HCT116 (cell line): ENCODE measurements at regions not wholly inside any gene's neighbourhood (a gene's known extent, or its start where the extent isn't known, plus 50 kb on each side); places are given as distances from the start of the nearest gene placed in this dataset.

Experiments
- ATAC-seq: fragments of 200-7000 bp; cut with Tn5 transposase; 2 replicates; pipeline ENCODE4 v1.9.1; 2020; ENCODE audit warnings: mild to moderate bottlenecking, moderate library complexity
- BruUV-seq: library from RNA; stranded (reverse); fragments of 400-500 nt; replicated peaks from 2 replicates; lab custom pipeline; 2021; lab: Mats Ljungman, UMichigan
- CTCF ChIA-PET: fragments of 300-600 bp; sonication (Branson Sonifier 250); formaldehyde crosslinking; loops from one replicate; lab custom pipeline; 2021; ENCODE audit warnings: antibody characterized with exemption; lab: Charles Lee
- POLR2A ChIA-PET: fragments of 300-600, 350-600 bp; sonication (Branson Sonifier 250); formaldehyde crosslinking; loops from one replicate; lab custom pipeline; 2021; ENCODE audit warnings: antibody characterized with exemption; lab: Charles Lee
- RAD21 ChIA-PET, 2 experiments: fragments of 300-600 bp; sonication (Branson Sonifier 250); formaldehyde crosslinking; loops; one replicate each; lab custom pipeline; 2023; ENCODE audit warnings: low total read pairs in 2 of 2; ENCODE audit not compliant: uncharacterized antibody in 2 of 2, unreplicated experiment in 2 of 2, low non-redundant PET in 1 of 2; lab: Charles Lee
- DNase-seq: peaks from one replicate; pipeline ENCODE4 v3.0.0-alpha.2; 2010; ENCODE audit warnings: low read depth, low spot score
- H2AFZ ChIP-seq: fragments of 200-600 bp; shearing (Covaris generic), sonication (generic); 2 replicates; pipeline ENCODE4 v1.6.1; 2017; ENCODE audit warnings: low read depth, mixed run types, mixed read lengths, antibody characterized with exemption, low read length; ENCODE audit not compliant: poor library complexity, severe bottlenecking
- H3K27ac ChIP-seq: 2 replicates; pipeline ENCODE4 v1.5.1; 2012; ENCODE audit warnings: low read depth, low read length
- H3K27me3 ChIP-seq: fragments of 200-600 bp; sonication (generic); 2 replicates; pipeline ENCODE4 v1.6.1; 2016; ENCODE audit warnings: mixed run types, low read length, mixed read lengths; ENCODE audit not compliant: insufficient read depth
- H3K36me3 ChIP-seq, 2 experiments: fragments of 200-500 bp in 1 of 2; fragments of 200-600 bp in 1 of 2; sonication (Bioruptor generic) in 1 of 2; sonication (generic) in 1 of 2; 2 replicates each; pipeline versions ENCODE4 v1.5.1 to v1.6.1; 2014 to 2016; ENCODE audit warnings: low read length in 2 of 2, inconsistent platforms in 1 of 2, mixed read lengths in 1 of 2, mixed run types in 1 of 2; ENCODE audit not compliant: insufficient read depth in 2 of 2, control insufficient read depth in 1 of 2
- H3K4me1 ChIP-seq, 2 experiments: fragments of 200-600 bp in 1 of 2; sonication (generic) in 1 of 2; 2 replicates each; pipeline versions ENCODE4 v1.5.1 to v1.6.1; 2012 to 2017; ENCODE audit warnings: low read length in 2 of 2, inconsistent platforms in 1 of 2, mild to moderate bottlenecking in 1 of 2, mixed read lengths in 1 of 2, mixed run types in 1 of 2, moderate library complexity in 1 of 2; ENCODE audit not compliant: insufficient read depth in 2 of 2, control insufficient read depth in 1 of 2
- H3K4me2 ChIP-seq: fragments of 200-600 bp; sonication (generic); 2 replicates; pipeline ENCODE4 v1.6.1; 2017; ENCODE audit warnings: mixed run types, low read length, mixed read lengths
- H3K4me3 ChIP-seq, 2 experiments: fragments of 200-600 bp in 1 of 2; sonication (generic) in 1 of 2; replicated peaks in 1 of 2; 2 replicates each; pipeline ENCODE4 v1.5.1; 2011 to 2016; ENCODE audit warnings: low read length in 2 of 2, control low read depth in 1 of 2, low read depth in 1 of 2, mild to moderate bottlenecking in 1 of 2, mixed read lengths in 1 of 2, mixed run types in 1 of 2
- H3K79me2 ChIP-seq: fragments of 200-600 bp; sonication (generic); 2 replicates; pipeline ENCODE4 v1.6.1; 2017; ENCODE audit warnings: mild to moderate bottlenecking, mixed run types, low read length, moderate library complexity, mixed read lengths; ENCODE audit not compliant: insufficient read depth
- H3K9ac ChIP-seq: fragments of 200-600 bp; sonication (generic); 2 replicates; pipeline ENCODE4 v1.6.1; 2016; ENCODE audit warnings: low read length, mixed read lengths
- H3K9me2 ChIP-seq: fragments of 200-600 bp; sonication (generic), shearing (Covaris generic); 2 replicates; pipeline ENCODE4 v1.6.1; 2017; ENCODE audit warnings: mixed run types, mild to moderate bottlenecking, moderate library complexity; ENCODE audit not compliant: insufficient read depth
- H3K9me3 ChIP-seq, 2 experiments: fragments of 200-500 bp in 1 of 2; fragments of 200-600 bp in 1 of 2; sonication (Bioruptor generic) in 1 of 2; sonication (generic) in 1 of 2; 2 replicates each; pipeline ENCODE4 v1.6.1; 2014 to 2017; ENCODE audit warnings: low read length in 2 of 2, mixed read lengths in 2 of 2, inconsistent platforms in 1 of 2, low read depth in 1 of 2, mild to moderate bottlenecking in 1 of 2, mixed run types in 1 of 2, moderate library complexity in 1 of 2; ENCODE audit not compliant: control insufficient read depth in 1 of 2, insufficient read depth in 1 of 2
- H4K20me1 ChIP-seq: fragments of 200-600 bp; sonication (generic), shearing (Covaris generic); 2 replicates; pipeline ENCODE4 v1.6.1; 2017; ENCODE audit warnings: mixed run types, mild to moderate bottlenecking, moderate library complexity; ENCODE audit not compliant: insufficient read depth
- CBX3 ChIP-seq: IDR thresholded peaks from 2 replicates; pipeline ENCODE4 v1.6.1; 2012; ENCODE audit warnings: low read depth
- CTCF ChIP-seq, 3 experiments: fragments of 200-600 bp in 1 of 3; sonication (generic) in 1 of 3; IDR thresholded peaks in 2 of 3; conservative IDR thresholded peaks in 1 of 3; 2 replicates each; pipeline ENCODE4 v1.5.1; 2012 to 2017; ENCODE audit warnings: low read depth in 2 of 3, low read length in 2 of 3, antibody characterized with exemption in 1 of 3, borderline replicate concordance in 1 of 3, control low read depth in 1 of 3, mild to moderate bottlenecking in 1 of 3, mixed read lengths in 1 of 3, mixed run types in 1 of 3, moderate library complexity in 1 of 3; ENCODE audit not compliant: insufficient read depth in 1 of 3
- EZH2 ChIP-seq: fragments of 200-600 bp; sonication (generic); IDR thresholded peaks from 2 replicates; pipeline ENCODE4 v1.6.1; 2017; ENCODE audit warnings: antibody characterized with exemption, mixed run types
- EZH2phosphoT487 ChIP-seq: fragments of 200-600 bp; IDR thresholded peaks from 2 replicates; pipeline ENCODE4 v1.6.1; 2018; ENCODE audit warnings: antibody characterized with exemption, borderline replicate concordance
- FOSL1 ChIP-seq: IDR thresholded peaks from 2 replicates; pipeline ENCODE4 v1.6.1; 2012; ENCODE audit warnings: low read depth
- JUND ChIP-seq: IDR thresholded peaks from 2 replicates; pipeline ENCODE4 v1.6.1; 2012
- POLR2A ChIP-seq: IDR thresholded peaks from 2 replicates; pipeline ENCODE4 v1.7.0; 2011; ENCODE audit warnings: borderline replicate concordance; ENCODE audit not compliant: insufficient read depth, insufficient read length; ENCODE audit errors: extremely low read depth
- POLR2AphosphoS5 ChIP-seq: IDR thresholded peaks from 2 replicates; pipeline ENCODE4 v1.6.1; 2011; ENCODE audit warnings: mild to moderate bottlenecking, low read depth, low read length, moderate library complexity
- RAD21 ChIP-seq: IDR thresholded peaks from 2 replicates; pipeline ENCODE4 v1.6.1; 2012; ENCODE audit warnings: low read depth, mild to moderate bottlenecking
- SIN3A ChIP-seq: IDR thresholded peaks from 2 replicates; pipeline ENCODE4 v1.6.1; 2012; ENCODE audit warnings: low read depth
- SRF ChIP-seq: IDR thresholded peaks from 2 replicates; pipeline ENCODE4 v1.6.1; 2012; ENCODE audit warnings: low read depth
- YY1 ChIP-seq: IDR thresholded peaks from 2 replicates; pipeline ENCODE4 v1.6.1; 2011; ENCODE audit warnings: low read length, low read depth, moderate library complexity, mild to moderate bottlenecking; ENCODE audit not compliant: insufficient replicate concordance; ENCODE audit errors: extremely low read depth
- ZFX ChIP-seq: fragments of 450-650 bp; IDR thresholded peaks from 2 replicates; pipeline ENCODE4 v1.6.1; 2017
- ZNF274 ChIP-seq: fragments of 200-500 bp; sonication (Bioruptor generic); IDR thresholded peaks from 2 replicates; pipeline ENCODE4 v1.6.1; 2014; ENCODE audit warnings: mild to moderate bottlenecking, low read depth, low read length, inconsistent platforms
- intact Hi-C: fragments of 100-400 bp; cut with micrococcal nuclease; formaldehyde crosslinking; loops from 2 replicates; pipeline ENCODE4 v1.10.0; 2022
- TF ChIP-seq, protein P1 (sequence below): IDR thresholded peaks from 2 replicates; pipeline ENCODE4 v1.6.1; 2011; ENCODE audit warnings: mild to moderate bottlenecking, low read length, moderate library complexity; ENCODE audit not compliant: insufficient replicate concordance; ENCODE audit errors: extremely low read depth
- TF ChIP-seq, protein P2 (sequence below): IDR thresholded peaks from 2 replicates; pipeline ENCODE4 v1.6.1; 2012
- TF ChIP-seq, protein P3 (sequence below): IDR thresholded peaks from 2 replicates; pipeline ENCODE4 v1.6.1; 2012

GRCh38 chr4:59195839-59196238, 2004.3 kb upstream of the ADGRL3 start:
- H3K4me2 ChIP-seq = no peak overlapping the region
- no peak overlapping the region for H3K9ac ChIP-seq
- RAD21 ChIA-PET = no interaction called here
- peaks cover 18 to 19% of the 10 kb centered on the region in 2 experiments; a peak in 3 of 4 replicates for H3K9me3 ChIP-seq
- H3K4me1 ChIP-seq = no peaks in the 10 kb centered on the region
- no peak overlapping the region for H3K4me3 ChIP-seq
- POLR2A ChIA-PET = no interaction called here
- no peaks in the 10 kb centered on the region for H3K79me2 ChIP-seq
- no peak overlapping the region for H2AFZ ChIP-seq
- H3K27me3 ChIP-seq = no peaks in the 10 kb centered on the region
- no peak for ATAC-seq
- no peak for DNase-seq
- H3K36me3 ChIP-seq = no peaks in the 10 kb centered on the region
- CTCF ChIA-PET = no interaction called here
- no peaks in the 10 kb centered on the region for H3K9me2 ChIP-seq
- intact Hi-C loops = no loop called here
- BruUV-seq = no TSS peak
- no peaks in the 10 kb centered on the region for H4K20me1 ChIP-seq
- no peak overlapping the region for H3K27ac ChIP-seq
- TF ChIP-seq POLR2A = no peak
- TF ChIP-seq, protein P1, sequence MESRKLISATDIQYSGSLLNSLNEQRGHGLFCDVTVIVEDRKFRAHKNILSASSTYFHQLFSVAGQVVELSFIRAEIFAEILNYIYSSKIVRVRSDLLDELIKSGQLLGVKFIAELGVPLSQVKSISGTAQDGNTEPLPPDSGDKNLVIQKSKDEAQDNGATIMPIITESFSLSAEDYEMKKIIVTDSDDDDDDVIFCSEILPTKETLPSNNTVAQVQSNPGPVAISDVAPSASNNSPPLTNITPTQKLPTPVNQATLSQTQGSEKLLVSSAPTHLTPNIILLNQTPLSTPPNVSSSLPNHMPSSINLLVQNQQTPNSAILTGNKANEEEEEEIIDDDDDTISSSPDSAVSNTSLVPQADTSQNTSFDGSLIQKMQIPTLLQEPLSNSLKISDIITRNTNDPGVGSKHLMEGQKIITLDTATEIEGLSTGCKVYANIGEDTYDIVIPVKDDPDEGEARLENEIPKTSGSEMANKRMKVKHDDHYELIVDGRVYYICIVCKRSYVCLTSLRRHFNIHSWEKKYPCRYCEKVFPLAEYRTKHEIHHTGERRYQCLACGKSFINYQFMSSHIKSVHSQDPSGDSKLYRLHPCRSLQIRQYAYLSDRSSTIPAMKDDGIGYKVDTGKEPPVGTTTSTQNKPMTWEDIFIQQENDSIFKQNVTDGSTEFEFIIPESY = no peak
- TF ChIP-seq POLR2AphosphoS5 = no peak
- TF ChIP-seq, protein P2, sequence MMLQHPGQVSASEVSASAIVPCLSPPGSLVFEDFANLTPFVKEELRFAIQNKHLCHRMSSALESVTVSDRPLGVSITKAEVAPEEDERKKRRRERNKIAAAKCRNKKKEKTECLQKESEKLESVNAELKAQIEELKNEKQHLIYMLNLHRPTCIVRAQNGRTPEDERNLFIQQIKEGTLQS = no peak
- no peak for TF ChIP-seq JUND
- TF ChIP-seq YY1 = no peak
- TF ChIP-seq EZH2 = no peak
- TF ChIP-seq, protein P3, sequence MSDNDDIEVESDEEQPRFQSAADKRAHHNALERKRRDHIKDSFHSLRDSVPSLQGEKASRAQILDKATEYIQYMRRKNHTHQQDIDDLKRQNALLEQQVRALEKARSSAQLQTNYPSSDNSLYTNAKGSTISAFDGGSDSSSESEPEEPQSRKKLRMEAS = no peak
- no peak for TF ChIP-seq CTCF (IDR thresholded peaks at IDR 0.05 in 2 of 3, conservative IDR thresholded peaks at IDR 0.05 in 1 of 3; ENCODE audit: borderline replicate concordance in 1 of 3, insufficient read depth in 1 of 3, low read depth in 2 of 3, low read length in 2 of 3)
- no peak for TF ChIP-seq SRF
- TF ChIP-seq SIN3A = no peak
- TF ChIP-seq FOSL1 = no peak
- no peak for TF ChIP-seq RAD21
- no peak for TF ChIP-seq EZH2phosphoT487
- no peak for TF ChIP-seq CBX3
- TF ChIP-seq ZFX = no peak
- no peak for TF ChIP-seq ZNF274
- TF ChIP-seq, all 23 proteins: peak for 0
